ENCODE measurements at regions not wholly inside any gene's neighbourhood (a gene's known extent, or its start where the extent isn't known, plus 50 kb on each side); places are given as distances from the start of the nearest gene placed in this dataset.

GRCh38 chr9:715300-715699 is 126.2 kb upstream of the DMRT1 start:
- TF ChIP-seq SUZ12 (IDR thresholded peaks at IDR 0.05; ENCODE audit: extremely low read depth, insufficient read depth, insufficient read length) (no peak), YY1 (IDR thresholded peaks at IDR 0.05; ENCODE audit: insufficient read depth, insufficient read length) (no peak), ZNF274 (IDR thresholded peaks at IDR 0.05; ENCODE audit: low read depth, low read length) (no peak)

Data from NT2/D1 (cell line).